OCI-LY3 (cell line): ENCODE measurements at regions not wholly inside any gene's neighbourhood (a gene's known extent, or its start where the extent isn't known, plus 50 kb on each side); places are given as distances from the start of the nearest gene placed in this dataset.

ENCODE experiments used
- CTCF ChIP-seq: fragments of 200-600, 300-600 bp; sonication (generic); IDR thresholded peaks from 2 replicates; pipeline ENCODE4 v1.5.1; 2014; ENCODE audit warnings: antibody characterized with exemption, low read length, low read depth
- EZH2phosphoT487 ChIP-seq: fragments of 200-600 bp; shearing (Covaris generic); IDR thresholded peaks from 2 replicates; pipeline ENCODE4 v1.6.1; 2018; ENCODE audit warnings: antibody characterized with exemption, mixed run types, low read depth

- TF ChIP-seq CTCF (no peak), EZH2phosphoT487 (no peak)
Measured at GRCh38 chr3:22353126-22353525, 602.1 kb upstream of the ZNF385D start.
